SHP77 (cell line): ENCODE measurements at regions not wholly inside any gene's neighbourhood (a gene's known extent, or its start where the extent isn't known, plus 50 kb on each side); places are given as distances from the start of the nearest gene placed in this dataset.
A peak's percentile ranks its signal among the peaks of the same experiment; 100 is the strongest.

ENCODE experiments used
- DNase-seq, 2 experiments: peaks; one replicate each; lab custom pipeline; 2025; lab: John Stamatoyannopoulos, UW

DNA sequence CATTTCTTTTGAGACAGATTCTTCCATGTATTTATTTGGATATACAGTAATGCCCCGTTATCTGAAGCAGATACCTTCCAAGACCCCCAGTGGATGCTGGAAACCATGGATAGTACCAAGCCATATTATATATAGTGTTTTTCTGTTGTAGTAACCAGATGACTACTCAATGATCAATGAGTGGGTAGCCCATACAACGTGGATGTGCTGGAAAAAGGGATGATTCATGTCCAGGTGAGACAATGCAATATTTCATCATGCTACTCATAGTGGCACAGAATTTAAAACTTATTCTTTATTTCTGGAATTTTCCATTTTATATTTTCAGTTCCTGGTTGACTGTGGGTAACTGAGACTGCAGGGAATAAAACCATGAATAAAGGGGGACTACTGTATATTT, 427.5 kb downstream of the METTL15 start:
- DNase-seq: no peak

DNA sequence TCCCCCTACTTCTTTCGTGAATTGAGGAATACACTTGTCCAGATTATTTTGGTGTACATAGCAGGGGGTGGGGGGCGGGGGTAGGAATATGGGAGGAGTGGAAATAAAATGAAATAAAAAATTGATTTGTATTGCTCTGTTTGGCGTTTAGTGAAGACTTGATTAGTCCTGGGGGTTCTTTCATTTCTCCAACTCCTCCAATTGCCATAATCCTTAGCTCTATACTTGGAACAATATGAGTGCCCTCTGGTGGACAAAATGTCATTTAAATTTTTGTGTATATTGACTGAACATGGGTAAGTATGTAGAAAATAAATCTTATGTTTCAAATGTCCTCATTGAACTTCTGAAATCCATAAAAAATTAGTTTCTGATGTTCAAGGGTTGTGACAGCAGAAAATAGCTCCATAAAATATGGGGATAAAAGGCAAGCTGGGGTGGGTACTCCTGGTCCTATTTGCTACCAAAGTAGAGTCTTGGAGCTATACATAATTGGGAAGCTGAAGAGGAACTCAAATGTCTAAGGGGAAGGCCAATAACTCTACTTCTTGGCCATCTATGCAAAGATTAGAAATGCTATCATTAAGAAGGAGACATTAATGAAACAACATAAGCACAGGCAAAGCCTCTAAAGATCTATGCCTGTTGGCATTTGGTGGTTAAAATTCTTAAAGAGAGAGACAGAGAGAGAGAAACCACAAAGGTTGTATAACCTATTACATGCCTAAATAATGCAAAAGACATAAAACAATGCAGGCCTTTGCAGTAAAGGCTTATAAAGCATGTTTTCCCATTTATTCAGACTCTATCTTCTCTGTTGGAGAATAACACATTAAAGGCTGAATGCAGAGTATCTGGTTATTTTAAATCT, 421.6 kb downstream of the METTL15 start:
- peak in 1 of 2 experiments; percentile 5 for DNase-seq

DNA sequence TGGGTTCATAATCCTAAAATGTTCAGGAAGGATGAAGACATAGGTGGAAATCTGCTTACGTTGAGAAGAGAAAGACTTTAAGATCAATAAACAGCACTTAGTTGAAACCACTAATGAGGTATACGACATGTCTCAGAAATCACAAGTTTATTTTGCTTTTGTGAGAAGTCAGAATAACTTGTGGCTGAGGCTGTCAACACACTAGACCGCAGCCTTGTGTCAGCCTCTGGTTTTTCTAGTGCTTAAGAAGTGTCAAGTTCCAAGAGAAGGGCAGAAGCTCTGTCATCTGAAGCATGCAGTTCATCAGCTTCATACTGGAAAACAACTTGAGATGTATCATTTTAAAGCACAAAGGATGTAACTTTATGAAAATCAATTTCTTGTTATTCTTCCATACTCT, 420.9 kb downstream of the METTL15 start:
- no peak for DNase-seq

DNA sequence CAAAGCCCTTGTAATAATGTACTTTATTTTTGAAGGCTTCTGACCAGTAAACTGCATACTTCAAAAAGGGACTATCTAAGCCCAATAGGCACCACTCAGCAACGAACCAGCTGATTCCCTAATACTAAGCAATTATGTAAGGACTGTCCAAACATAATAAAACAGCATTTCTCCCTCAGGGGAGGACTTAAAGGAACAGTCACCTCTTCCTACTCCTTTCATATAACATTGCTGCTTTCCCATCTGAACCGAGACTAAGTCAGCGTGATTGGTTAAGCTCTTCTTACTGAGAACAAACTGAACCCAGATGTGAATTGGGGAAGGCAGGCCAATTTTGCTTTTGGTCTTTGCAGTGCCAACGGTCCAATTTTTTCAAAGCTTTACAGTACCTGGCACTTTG, 420.0 kb downstream of the METTL15 start:
- DNase-seq: no peak

DNA sequence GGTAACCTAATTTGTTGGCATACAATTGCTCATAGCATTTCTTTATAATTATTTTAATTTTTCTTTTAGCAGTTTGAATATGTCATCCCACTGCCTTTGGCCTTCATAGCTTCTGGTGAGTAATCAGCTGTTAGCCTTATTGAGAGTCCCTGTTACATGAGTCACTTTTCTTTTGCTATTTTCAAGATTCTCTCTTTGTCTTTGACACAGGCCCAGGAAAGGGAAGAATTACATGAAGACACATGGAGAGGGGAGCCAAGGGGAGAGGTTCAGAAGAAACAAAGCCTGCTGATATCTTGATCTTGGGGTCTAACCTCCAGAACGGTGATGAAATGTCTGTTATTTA, 418.2 kb downstream of the METTL15 start:
- no peak for DNase-seq

DNA sequence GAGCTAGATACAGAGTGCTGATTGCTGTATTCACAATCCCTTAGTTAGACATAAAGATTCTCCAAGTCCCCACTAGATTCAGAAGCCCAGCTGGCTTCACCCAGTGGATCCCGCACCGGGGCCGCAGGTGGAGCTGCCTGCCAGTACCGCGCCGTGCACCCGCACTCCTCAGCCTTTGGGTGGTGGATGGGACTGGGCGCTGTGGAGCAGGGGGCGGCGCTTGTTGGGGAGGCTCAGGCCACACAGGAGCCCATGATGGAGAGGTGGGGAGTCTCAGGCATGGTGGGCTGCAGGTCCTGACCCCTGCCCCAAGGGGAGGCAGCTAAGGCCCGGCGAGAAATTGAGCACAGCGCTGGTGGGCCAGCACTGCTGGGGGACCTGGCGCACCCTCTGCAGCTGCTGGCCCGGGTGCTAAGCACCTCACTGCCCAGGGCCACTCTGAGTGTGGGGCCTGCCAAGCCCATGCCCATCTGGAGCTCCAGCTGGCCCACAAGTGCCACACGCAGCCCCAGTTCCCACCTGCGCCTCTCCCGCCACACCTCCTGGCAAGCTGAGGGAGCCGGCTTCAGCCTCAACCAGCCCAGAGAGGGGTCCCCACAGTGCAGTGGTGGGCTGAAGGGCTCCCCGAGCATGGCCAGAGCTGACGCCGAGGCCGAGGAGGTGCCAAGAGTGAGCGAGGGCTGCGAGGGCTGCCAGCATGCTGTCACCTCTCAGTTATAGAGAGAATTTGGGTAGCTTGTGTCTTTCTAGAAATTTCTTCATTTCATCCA, 417.6 kb downstream of the METTL15 start:
- DNase-seq: no peak

DNA sequence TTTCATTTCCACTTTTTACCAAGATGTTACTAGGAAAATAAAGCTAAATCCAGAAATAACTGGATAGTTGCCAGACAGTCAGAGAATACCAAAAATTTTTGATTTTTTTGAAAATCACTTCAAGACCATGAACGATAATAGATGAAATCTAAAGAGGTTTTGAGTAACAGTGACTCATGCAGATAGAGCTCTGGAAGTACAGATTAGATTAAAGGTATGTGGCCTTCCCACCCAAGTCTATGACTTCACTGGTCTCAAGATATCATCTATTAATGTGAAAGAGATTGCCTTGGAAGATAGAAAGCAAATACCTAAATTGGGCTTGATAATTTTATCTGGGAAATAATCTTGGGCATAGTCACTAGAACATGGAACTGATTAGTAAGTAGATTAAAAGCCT, 415.9 kb downstream of the METTL15 start:
- no peak for DNase-seq

DNA sequence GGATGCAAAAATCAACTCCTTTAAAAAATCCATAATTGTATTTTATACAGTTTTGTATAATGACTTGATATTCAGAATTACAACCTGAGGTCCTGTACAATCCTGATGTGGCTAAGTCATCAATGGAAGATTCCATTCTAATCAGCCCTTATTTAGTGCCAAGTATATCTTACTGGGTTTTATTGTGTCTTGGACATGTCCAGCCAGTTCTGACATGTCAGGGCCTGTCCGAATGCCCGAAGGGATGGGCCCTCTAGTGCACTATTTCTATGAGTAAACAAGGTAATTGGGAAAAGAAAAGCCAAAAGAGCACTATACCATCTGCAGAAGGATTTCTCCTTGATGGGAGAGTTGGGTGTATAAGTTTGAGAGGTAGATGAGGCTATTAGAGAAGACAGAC, 412.9 kb downstream of the METTL15 start:
- DNase-seq: no peak

DNA sequence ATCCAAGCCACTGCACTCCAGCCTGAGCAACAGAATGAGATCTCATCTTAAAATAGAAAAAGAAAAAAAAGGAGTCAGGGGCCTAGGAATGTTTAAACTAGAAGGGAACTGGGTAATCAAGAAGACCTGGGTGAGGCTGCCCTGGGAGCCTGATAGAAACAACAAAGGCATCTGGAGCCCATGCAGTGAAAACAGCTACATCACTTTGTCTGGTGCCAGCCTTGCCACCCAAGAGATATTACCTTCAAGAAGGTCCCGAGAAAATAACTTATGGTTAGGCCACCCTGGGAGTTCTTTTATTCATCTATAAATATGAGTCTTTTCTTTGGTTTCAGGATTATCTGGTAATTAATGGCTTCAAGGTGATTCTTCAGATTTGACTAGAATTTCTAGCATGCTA, 412.1 kb downstream of the METTL15 start:
- no peak for DNase-seq

DNA sequence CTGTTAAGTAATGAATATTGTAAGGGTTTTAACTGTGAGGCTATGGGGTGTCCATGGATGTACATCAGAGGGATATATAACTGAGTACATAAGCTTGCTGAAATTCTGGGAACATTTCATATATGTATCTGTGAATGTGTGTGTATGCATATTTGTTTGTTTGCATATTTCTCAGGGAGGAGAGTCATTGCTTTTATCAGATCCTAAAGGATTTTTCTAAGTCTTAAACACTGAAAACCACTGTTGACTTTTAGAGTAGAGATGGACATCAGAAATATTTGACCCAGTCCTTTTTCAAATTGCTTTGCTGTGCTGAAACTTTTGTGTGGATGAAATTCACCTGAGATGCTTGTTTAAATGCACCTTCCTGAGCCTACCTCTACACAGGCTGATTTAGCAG, 410.6 kb downstream of the METTL15 start:
- no peak for DNase-seq

DNA sequence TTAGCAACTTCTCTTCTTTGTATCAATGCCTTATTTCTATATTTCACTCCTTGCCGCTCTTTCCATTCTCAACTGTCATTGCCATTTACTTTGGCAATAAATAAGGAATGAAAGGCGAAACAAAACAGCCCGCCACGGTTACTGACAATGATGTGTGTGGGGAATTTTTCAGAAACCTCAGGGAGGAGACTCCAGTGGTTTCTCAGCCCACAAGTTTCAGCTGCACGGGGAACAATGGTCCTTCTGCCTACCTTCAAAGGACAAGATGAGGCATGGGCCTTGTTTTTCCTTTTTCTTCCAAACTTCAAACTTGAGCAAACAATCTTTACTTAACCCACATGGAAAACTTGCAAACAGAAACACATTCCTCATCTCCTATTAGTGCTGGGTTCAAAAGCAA, 409.4 kb downstream of the METTL15 start:
- no peak for DNase-seq

DNA sequence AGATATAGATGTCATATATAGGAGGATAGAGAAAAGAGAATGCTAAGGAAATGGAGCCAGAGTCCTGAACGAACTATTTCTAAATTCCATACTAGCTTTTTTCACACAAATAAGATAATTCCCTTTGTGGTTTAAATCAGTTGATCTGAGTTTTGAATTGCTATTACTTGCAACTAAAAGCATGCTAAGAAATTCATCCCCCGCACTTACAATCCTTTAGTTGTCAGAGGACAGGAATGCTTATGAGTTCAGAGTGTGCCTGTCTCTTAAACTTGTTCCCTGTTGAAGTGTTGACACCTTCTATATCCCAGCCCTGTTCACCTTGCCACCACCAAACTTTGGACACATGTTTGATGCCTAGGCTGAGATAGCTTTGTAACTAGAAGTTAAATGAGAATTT, 406.2 kb downstream of the METTL15 start:
- DNase-seq: no peak

DNA sequence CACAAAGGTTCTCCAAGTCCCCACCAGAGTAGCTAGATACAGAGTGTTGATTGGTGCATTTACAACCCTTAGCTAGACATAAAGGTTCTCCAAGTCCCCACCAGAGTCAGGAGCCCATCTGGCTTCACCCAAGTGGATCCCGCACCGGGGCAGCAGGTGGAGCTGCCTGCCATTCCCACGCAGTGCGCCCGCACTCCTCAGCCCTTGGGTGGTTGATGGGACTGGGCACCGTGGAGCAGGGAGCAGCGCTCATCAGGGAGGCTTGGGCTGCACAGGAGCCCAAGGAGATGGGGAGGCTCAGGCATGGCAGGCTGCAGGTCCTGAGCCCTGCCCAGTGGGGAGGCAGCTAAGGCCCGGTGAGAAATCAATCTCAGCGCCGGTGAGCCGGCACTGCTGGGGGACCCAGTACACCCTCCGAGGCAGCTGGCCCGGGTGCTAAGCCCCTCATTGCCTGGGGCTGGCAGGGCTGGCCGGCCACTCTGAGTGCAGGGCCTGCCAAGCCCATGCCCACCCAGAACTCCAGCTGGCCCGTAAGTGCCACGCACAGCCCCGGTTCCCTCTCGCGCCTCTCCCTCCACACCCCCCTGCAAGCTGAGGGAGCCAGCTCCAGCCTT, 404.1 kb downstream of the METTL15 start:
- no peak for DNase-seq

DNA sequence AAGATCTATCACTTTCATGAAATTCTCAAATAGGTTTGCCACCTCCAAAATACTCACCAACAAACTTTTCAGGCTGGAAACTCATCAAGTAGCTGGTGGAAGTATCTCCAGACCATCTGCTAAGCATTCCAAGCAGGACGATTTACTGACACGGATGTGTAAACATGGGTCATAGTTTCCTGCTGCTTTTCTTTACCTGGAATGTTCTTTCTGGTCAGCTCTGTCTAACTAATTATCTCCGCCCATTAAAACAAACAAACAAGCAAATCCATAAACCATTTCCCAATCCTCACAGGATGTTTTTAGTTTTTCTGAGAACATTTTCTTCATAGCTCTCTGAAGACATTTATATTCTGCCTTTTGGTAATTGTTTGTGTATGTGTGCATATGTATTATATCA, 397.0 kb downstream of the METTL15 start:
- DNase-seq: no peak

DNA sequence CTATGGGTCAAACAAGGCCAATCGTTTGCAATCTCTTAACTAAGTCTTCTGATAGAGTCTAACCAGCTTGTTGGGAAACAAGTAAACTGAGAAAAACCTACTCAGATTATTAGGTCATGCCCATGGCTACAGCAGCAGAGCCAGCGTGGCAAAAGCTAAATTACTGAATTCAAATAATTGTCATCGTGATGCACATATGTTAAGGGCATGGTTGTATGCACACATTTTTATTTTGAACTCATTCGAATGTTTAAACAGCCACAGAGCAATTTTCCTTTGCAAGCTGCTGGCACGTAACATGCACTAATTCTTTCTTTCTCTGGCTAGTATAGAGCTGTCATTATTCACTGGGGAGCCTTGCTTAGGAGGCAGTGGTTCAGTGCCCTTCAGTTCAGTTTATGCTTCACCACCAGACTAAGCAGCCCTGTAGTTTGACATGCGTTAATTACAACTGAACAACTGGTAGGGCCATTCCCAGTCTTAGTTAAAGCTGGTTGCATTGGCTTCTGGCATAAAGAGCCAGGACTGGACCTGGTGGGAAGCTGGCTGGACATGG, 396.4 kb downstream of the METTL15 start:
- DNase-seq: no peak

DNA sequence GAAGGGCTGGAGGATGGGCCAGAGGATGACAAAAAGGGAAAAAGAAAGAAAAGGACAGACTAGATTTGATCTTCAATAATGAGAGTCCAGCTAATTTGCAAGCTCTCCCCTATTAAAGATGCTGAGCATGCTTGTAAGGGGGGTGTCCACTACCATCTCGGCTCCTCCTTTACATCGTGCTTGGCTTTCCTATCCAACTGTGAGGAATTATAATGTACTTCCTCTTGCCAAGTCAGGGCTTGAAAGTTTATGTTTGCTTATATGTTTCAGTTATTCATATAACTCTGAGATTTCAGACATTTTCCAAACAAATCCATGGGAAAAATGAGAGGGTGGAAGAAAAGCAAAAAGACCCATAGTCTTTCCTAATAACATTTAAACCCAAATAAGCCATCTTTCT, 387.1 kb downstream of the METTL15 start:
- no peak for DNase-seq

DNA sequence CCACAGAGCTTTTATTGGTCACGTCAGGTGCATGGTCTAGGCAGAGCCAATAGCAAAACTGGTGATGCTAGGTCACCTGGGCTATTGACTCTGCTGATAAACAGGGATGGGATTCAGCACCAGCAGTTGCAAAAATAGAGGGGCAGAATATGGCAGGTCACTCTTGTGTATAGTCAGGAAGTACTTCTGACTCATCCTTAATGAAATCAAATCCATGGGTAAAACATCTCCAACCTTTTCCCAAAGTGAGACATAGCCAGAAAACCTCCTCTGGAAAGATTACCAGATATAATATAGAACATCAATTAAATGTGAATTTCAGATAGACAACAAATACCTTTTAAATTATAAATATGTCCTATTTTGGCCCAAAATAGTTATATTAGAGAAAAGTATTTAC, 383.2 kb downstream of the METTL15 start:
- DNase-seq: no peak

DNA sequence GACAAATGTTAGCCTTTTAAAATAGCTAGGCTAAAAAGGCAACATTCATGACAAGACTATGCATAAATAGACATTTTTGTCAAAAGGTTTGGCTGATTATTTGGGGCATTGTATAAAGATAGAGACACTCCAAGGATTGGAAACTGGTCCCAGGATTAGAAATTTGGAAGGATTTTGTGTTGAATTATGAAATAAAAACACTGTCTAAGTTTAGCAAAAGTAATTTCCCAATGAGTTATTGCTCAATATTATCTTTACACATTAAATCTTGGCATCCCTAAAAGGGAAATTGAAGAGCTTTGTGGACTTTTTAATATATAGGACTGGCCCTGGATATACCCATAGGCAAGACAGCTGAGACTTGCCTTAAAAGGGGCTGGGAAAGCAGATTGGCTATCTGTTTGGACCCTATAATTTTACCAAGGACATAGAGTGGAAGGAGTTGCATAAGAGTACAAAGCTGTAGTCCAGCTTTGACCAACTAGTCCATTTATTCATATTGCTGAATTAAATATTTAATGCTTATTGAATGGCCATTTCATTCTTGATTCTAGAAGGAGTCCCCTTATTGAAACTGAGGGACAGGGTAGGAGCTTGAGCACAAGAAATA, 382.7 kb downstream of the METTL15 start:
- no peak for DNase-seq

DNA sequence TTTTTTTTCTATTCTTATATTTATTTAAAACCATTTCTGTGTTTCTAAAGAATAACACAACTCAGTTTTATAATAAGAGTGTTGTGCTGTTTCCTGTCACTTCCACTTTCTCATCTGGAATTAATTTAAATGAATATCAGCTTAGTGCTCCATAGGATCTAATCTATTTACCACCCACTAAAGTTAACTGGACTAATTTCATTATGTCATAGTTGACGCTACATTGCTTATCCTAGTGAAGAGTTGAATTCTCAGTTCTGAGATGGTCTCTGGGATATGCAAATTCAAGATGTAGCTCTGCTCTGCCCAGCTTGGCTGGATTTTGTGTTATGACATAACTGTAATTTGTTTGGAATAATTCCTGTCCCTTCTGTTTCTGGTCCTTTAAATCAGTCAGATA, 380.1 kb downstream of the METTL15 start:
- DNase-seq: no peak

DNA sequence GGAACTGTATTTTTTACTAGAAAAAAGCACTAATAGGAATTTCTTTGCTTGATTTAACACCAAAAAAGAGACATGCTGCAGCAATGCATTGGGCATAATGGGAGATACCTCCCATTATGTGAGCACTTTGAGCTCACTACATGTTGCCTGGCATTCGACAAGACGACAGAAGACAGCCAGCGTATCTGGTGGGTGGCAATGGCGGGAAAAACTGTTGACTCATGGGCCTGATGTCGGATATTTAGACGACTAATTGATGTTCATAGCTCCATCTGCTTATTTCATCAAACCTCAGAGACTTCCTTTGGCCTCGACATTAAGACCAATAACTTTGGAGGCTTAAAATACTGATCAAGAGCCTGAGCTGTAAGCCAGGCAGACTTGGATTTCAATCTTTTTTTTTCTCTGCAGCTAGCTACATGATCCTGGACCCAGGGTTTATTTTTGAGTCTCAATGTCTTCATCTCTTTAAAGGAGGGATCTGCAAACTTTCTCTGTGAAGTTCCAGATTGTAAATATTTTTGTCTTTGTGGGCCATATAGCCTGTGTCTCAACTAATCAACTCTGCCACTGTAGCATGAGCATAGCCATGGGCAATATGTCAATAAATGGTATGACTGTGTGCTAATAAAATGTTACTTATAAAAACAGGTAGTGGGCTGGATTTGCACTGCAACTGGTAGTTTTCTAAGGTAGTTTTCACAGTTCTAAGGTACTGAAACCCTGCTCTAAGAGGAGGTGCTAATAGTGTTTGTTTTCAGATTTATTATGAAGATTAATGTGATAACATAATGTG, 375.1 kb downstream of the METTL15 start:
- DNase-seq: no peak

DNA sequence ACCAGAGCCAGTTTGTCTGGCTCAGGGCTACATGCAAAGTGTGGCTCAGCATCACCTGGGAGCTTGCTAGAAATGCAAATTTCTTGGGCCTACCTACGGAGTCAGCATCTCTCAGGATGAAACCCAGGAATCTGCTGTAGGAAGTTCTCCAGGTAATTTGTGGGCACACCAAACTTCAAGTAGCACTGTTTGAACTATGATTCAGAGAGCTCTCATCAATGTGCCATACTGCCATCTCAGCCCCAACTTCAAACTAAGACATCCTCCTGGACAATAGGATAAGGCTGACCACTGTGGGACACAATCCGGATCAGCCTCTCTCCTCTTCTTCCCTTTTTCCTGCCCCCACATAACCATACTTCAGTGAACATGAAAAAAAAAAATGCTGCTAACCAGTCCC, 374.5 kb downstream of the METTL15 start:
- no peak for DNase-seq
